ENCODE measurements at regions not wholly inside any gene's neighbourhood (a gene's known extent, or its start where the extent isn't known, plus 50 kb on each side); places are given as distances from the start of the nearest gene placed in this dataset.

DNA sequence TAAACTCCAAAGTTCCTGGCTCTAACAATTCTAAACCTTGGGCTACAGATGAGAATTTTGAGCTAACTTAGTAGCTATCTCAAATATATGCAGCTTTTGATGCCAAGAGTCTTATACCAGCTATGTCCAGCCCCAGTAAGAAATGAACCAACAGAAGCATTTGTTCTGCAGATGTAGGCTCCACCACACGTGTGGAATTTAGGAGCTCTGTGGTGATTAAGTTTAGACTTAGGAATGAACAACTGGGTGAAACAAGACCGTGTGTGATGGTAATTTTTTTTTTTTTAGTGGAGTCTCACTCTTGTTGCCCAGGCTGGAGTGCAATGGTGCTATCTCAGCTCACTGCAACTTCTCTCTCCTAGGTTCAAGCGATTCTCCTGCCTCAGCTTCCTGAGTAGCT lies 179.7 kb downstream of the ANKRD30B start:
- TF ChIP-seq POLR2A (IDR thresholded peaks at IDR 0.05; ENCODE audit: extremely low read depth, insufficient read length) (no peak), MYC (IDR thresholded peaks at IDR 0.05; ENCODE audit: low read depth, low read length) (no peak)
- TF ChIP-seq, protein P1, sequence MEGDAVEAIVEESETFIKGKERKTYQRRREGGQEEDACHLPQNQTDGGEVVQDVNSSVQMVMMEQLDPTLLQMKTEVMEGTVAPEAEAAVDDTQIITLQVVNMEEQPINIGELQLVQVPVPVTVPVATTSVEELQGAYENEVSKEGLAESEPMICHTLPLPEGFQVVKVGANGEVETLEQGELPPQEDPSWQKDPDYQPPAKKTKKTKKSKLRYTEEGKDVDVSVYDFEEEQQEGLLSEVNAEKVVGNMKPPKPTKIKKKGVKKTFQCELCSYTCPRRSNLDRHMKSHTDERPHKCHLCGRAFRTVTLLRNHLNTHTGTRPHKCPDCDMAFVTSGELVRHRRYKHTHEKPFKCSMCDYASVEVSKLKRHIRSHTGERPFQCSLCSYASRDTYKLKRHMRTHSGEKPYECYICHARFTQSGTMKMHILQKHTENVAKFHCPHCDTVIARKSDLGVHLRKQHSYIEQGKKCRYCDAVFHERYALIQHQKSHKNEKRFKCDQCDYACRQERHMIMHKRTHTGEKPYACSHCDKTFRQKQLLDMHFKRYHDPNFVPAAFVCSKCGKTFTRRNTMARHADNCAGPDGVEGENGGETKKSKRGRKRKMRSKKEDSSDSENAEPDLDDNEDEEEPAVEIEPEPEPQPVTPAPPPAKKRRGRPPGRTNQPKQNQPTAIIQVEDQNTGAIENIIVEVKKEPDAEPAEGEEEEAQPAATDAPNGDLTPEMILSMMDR (IDR thresholded peaks at IDR 0.05; ENCODE audit: low read depth, low read length): no peak

All from NB4 (cell line).